GM19397 (cell line): ENCODE measurements at regions not wholly inside any gene's neighbourhood (a gene's known extent, or its start where the extent isn't known, plus 50 kb on each side); places are given as distances from the start of the nearest gene placed in this dataset.

Source experiments
- ATAC-seq: cut with Tn5 transposase; IDR thresholded peaks from one replicate; pipeline ENCODE4 v1.9.1; 2021; ENCODE audit warnings: mild to moderate bottlenecking, moderate library complexity; ENCODE audit not compliant: unreplicated experiment

DNA sequence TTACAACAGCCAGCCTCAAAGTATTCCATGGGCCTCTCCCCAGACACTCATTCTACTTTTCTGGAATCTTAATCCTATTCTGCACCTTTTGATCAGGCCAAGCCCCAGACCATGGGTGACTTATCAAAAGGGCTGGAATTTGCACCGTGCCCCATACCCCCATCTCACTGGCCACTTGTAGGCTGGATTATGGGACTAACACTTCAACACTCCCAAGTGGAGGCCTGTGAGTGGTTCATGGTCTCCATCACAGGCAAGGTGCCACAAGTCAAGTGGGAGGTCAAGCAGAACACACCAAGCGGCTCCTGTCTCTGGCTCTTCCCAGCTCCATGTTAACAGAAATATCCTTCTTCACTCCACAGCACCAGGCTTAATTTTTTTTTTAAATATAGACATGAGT is 212.3 kb upstream of the HEY2 start:
- no peak for ATAC-seq

DNA sequence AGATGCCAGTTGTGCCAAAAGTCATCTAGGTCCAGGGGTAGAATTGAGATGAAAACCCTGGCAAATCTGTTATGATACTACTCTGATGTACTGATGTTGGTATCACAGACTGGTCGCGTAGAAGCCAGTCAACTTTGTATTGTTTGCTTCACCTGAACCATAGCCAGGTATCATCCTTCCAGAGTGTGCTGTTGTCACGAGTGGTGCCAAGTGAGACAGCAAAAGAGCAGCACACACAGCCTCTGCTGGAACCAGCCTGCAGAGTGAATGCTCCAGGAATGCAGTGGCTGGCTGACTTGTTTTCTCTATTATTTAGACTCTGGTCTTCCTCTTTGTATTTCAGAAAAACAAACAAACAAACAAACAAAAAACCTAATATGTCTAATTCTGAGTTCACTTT is 209.5 kb upstream of the HEY2 start:
- ATAC-seq, result no peak

DNA sequence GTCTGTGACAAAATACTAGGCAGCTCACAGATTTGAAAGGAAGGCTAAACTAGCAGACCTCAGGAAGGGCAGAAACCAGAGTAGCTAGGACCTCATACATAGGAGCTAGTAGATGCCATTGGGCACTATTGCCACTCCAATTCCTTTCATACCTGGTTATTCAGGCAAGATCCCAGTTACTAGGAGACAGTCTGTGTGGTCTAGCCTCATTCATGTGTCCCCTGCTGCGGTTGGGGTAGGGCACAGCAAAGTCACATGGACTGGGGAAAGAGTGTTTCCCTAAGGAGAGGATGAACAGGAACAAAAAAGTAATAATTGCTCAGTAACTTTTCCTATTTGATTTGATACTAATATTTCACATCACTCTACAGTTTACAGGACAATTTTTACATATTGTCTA is 204.6 kb upstream of the HEY2 start:
- no peak for ATAC-seq

DNA sequence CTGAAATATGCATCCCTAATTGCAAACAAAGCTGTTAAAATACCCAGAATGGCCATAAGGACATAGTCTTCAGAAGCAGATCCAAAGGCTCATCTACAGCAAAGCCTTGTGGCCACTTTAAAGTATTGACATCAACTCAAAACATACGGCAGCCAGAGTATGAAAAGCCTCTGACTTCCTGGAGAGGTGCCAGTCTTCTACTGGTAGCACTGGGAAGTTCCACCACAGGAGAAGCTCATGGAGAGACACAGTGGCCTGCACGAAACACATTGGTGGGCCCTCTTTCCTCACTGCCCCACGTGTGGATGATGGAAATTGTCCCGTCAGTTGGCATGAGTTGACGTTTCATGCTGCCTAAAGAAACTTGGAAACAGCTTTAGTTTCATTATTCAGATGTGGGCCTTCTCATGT is 202.6 kb upstream of the HEY2 start:
- no peak for ATAC-seq

DNA sequence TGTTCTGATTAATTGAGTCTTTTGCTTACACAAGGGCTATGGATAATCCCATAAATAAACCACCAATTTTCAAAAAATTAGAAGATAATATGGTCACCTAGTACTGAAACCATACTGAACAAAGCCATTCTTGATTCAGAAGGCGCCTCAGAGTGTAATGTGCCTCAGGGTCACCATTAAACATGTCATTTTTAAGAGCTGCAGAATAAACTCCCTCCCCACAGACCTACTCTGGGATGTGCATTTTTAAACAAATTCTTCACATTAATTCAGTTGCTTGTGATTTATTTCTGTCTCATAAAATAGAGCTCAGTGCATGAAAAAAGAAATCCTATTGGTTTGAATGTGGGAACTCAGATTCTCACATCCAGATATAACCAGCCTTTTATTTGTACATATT is 202.1 kb upstream of the HEY2 start:
- ATAC-seq, result no peak

DNA sequence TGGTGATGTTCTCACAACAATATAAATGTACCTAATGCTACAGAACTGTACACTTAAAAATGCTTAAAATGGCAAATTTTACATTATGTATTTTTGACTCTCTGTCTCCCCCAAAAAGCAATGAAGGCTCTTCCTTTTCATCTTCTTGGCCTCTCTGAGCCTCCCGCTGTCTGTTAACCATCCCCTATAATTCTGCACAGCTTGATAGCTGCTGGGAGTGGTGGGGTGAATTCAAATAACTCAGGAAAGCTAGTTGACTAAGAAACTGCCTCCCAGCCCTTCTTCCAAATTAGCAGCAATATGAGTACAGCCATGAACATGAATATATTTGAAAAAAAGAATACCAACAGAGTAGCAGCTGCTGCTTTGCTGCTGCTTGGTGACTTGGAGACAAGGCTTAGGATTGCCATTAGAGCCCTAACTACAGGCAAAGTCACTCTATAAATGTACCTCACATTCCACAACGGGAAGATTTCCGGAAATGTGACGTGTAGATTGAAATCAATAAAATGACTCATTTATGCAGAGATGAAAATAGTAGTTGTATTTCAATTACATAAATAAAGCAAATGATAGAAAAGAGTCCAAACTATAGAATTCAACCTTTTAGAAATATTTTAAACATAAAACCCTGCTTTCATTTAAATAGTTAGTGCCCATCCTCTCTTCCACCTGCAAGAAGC is 200.1 kb upstream of the HEY2 start:
- no peak for ATAC-seq

DNA sequence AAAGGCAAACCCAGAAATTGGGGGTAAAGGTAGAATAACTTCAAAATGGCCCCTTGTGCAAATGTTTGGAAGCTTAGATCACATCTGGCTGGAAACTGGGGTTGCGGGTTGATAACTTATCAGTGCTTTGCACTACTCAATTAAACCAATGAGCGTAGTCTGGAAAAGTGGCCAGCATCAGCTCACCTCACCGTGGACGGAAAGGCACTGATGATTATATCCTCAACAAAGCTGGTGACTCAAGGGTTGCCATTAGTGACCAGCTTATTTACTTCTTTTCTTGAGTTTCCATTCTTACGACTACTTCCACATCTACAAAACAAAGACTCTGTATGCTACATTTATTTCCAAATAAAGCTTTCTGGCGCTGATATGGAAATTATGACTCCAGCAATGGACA is 198.5 kb upstream of the HEY2 start:
- ATAC-seq, result no peak

DNA sequence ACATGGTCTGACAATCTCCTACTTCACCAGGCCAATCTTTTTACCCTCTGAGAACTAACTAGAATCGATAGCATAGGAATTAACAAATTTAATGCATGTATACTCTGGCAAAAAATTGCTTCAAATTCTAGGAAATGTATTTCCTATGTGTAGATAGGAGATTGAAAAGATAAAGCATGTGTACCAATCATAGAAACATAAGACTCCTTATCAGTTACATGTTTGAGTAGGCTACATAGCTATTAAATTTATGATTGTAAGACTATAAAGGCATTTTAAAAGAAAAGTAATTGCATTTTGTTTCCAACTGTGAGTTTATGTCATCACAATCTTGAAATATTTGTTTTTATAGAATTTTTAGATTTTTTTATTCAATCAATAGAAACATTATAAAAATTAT is 196.6 kb upstream of the HEY2 start:
- ATAC-seq, result no peak

DNA sequence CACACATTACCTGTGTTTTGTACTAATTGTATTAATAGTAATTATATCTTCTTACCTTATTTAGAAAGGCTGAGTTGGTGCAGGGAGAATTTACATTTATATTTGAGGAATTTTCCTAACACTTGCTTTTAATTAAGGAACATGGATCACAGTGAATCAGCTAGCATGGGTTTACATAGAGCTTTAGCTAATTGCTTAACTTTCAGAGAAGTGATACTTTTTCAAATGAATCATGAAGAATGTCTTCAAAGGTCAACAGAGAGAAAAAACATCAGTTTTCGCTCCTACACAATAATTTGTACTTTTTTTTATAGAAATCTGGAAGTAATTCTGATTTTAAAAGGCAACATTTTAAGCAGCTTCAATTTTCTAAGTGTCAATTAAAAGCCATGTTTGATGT is 195.0 kb upstream of the HEY2 start:
- ATAC-seq, result no peak

DNA sequence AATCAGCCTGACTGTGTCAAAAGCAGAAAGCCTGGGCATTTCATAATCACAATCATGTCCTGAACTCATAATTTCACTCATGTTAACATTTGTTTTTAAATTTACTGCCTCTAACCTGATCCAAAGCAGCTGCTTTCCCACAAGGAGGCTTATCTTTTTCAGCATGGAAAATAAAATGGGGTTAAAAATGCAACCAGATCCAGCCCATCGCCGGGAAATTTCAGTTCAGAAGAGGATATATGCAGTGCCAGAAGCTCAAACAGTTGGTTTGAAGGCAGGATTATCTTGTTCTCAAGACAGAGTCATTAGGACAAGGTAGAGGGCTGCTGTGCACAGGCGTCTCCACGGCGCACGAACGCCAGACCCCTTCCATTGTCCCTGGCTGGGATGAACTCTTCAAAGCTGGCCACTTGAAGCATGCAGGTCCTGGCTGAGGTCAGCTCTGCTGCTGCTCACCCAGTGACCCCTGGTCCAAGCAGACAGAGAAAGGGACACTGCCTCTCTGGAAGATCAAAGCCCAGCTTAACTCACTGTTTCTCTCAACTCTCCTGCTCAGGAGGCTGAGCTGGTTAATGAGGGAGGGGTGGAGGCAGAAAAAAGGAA is 191.1 kb upstream of the HEY2 start:
- ATAC-seq, result no peak

DNA sequence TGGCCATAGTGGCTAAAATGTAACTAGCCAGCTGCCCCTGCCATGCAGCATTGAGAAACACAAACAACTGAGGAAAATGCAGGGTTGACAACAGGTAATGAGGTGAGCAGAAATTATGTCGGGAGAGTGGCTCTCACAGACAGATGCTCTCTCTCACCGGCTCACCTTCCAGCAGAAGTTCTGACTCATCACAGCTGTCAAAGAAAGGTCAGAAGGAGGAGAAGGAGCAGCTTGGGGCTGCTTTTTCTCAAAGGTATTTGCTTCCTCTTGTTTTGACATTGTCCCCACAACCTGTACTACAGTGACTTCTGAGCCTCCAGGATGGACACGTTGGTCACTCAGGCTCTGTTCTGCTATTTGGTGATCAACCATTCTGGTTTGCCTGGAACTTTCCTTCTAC is 190.5 kb upstream of the HEY2 start:
- ATAC-seq, result no peak

DNA sequence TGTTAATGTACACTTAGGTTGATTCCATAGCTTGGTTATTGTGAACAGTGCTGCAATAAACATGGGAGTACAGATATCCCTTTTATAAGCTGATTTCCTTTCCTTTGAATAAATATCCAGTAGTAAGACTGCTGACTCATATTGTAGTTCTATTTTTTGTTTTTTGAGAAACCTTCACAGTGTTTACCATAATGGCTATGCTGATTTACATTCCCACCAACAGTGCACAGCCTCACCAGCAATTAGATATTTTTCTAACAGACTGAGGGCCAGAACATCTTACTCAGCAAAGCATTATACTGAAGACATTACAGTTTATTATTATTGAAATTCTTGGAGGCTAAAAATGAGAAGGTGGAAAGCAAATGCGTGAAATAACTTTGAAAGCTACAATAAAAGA is 187.3 kb upstream of the HEY2 start:
- ATAC-seq, result no peak

DNA sequence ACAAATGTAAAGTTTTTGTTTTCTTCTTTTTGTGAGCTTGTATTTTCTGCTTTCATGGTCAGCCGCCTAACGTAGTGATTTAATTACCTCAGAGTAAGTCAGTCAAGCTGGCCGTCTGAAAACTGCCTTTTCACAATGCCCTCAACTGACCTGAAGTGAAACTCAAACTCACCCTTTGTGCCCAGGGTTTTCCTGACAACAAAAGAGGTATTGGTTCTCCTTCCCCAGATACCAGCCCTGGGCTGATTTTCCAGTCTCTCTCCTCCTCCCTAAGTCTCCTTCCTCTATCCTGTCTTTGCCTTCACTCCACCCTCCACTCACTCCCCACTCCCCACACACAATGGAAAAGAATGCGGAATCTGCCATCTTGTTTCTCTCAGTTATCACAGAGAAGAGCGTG is 184.5 kb upstream of the HEY2 start:
- ATAC-seq, result no peak

DNA sequence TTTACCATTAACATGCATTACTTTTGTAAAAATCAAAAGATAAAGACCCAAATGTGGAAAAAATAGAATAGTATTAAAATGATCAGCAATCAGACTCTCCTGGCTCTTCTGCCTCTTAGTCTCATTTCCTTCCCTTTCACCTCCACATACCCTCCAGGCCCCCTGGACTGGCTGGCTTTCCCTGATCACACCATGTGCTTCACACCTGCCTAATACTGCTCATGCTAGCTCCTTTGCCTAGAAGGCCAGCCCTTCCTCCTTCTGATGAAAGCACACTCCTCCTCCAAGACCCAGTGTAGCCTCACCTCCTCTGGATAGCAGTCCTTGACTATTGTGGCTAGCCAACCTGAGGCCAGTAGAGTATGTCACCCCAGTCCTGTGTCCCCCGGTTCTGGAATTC is 182.0 kb upstream of the HEY2 start:
- ATAC-seq, result no peak

DNA sequence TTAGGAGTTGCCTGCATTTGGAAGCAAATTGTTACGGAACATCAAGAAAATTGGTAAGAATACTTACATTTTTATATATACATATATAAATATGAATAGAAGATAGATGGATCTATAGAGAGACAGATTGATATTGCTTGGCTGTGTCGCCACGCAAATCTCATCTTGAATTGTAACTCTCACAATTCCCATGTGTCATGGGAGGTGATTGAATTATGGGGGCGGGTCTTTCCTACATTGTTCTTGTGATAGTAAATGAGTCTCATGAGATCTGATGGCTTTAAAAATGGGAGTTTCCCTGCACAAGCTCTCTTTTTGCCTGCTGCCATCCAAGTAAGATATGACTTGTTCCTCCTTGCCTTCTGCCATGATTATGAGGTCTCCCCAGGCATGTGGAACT is 180.8 kb upstream of the HEY2 start:
- no peak for ATAC-seq

DNA sequence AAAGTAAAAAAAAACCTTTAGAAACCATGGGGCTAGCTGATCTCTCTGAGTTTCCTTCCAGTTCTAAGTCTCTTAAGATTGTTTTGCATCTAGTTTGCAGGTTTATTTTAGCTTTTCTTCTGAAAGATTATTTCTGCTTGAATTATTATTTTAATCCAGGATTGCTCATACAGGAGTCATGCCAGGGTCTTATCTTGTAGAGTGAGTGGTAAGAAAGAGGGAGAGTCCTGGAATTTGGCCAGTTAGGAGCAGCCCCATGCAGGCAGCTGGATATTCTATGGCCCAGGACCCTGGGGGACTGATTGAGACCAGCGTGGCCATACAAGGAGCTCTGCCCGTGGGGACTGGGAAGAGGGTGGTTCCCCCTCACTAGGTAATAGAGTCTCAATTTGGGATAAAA is 178.9 kb upstream of the HEY2 start:
- ATAC-seq, result no peak

DNA sequence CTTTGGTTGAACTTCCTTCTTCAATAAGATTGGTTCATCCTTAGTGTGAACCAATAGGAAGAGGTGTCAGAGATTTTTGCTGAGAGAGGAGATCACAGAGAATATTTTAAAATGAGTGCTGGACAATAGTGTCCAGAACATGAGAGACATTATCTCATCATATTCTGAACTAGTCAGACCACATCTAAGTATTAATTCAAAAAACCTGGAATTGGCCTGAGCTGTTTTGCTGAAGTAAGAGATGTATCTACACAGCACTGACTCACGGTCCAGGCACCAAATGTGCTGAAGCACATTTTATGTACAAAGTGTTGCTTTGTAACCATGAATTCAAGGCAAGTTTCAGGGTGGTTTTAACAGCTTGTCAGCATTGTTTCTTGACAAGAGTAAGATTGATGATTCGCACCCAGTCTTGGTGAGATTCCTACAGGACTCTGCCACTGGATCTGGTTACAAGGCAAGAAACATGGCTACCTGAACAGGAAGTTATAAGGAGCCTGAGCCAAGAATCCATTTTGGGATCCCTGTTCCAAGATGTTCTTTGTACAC is 178.2 kb upstream of the HEY2 start:
- no peak for ATAC-seq

DNA sequence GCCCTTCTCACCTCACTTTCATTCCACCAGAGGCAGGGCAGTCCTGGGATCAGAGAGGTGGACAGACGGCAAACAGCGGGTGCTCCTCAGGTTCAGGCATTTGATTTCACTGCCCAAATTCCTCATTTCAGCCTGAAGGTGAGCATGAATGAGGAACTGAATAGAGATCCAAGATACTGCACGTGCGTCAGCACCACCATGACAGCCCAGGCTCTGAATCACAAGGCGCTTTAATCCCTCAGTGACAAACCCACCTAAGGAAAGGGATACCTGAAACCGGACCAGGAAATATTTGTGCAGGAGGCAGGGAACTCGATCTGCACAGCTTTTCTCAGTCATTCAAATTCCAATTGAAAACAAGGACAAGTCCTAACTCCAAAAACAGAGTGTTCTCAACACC is 174.8 kb upstream of the HEY2 start:
- no peak for ATAC-seq

DNA sequence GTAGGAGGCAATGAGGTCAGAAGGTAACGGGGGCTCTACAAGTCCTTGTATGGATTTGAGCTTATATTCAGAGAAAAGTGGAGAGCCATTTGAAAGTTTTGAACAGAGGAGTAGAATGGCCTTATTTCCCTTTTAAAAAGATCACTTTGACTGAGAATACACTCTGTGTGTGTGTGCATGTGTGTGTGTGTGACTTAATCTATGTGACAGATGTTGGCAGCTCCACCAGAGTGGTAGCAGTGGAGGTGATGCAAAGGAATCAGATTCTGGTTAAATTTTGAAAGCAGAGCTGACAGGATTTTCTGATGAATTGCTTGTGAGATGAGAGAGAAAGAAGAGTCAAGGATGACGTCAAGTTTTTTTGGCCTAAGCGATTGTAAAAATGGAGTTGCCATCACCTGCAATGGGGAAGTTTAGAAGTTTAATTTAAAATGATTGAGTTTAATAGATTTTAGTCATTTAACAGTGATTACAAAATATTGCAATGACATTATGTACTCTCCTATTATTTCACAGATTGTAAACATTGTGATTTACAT is 172.2 kb upstream of the HEY2 start:
- ATAC-seq, result no peak

DNA sequence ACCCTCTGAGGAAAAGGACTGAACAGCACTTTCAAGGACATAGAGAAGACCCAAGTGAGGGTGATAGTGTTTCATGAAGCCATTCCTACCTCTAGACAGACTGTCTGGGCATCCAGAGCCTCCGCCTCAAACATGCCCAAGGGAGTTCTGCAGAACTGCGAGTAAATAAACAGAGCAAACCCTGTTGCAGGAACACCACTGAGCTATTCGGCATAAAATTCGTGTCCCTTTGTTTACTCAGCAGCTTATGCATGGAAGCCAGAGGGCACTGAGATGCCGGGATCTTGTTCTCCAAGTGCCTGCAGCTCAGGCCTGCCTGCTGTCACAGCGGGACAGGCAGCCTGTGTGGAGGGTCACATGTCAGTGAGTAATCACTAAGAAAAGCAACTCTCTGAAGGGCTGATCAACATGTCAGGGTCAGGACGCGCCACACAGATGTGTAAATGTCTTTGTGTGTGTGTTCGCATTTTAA is 164.9 kb upstream of the HEY2 start:
- no peak for ATAC-seq

DNA sequence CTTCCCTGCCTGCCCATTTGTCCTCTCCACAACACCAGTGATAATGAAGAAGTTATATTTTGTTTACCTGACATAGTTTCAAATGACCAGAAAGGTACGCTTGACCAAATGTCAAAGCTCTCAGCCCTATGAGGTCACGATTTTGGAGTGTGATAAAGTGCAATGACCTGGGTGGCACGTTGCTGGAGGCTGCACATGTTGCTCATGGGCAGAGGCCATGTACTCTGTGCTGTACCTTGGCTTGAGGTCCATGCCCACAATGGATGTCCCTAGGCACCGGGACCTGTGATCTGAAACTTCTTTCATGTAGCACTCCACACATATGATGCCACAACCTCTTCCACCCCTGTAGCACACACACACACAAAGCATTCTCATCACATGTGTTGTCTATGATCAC is 164.0 kb upstream of the HEY2 start:
- ATAC-seq, result no peak

DNA sequence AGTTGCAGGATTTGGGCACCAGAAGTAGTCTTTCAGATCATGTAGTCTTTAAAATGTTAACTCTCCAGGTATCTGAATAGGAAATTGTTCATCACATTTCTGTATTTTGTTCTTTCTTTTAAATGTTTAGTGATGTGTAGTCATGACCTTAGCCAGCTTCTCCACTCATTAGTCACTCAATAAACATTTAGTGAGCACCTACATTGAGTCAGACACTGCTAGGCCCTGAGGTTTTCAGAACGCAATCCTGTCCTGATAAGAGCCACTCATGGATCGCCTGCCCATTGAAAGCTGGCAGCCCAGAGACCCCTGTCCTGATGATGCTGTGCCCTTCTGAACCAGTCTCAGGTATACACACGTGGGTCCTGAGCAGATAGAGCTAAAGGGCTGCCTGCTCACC is 163.4 kb upstream of the HEY2 start:
- no peak for ATAC-seq

DNA sequence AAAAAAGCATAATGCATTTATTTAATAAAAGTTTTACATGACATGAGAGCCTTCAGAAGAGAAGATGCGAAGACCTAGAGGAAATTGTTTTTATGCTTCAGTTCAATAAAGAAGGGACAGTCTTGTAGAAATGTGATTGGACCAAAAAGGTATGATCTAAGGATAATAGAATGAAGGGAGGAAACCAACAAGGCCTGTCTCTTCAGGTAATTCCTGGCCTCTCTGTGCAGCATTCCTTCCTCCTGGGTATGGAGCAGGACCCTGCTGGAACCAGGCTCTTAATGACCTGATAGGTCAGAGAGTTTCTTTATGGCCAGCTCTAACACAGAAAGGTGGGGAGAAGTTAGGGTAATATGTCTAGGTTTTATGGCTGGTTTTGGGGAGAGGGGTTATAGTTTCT is 162.8 kb upstream of the HEY2 start:
- ATAC-seq, result no peak
